ENCODE measurements at regions not wholly inside any gene's neighbourhood (a gene's known extent, or its start where the extent isn't known, plus 50 kb on each side); places are given as distances from the start of the nearest gene placed in this dataset.

- Histone ChIP-seq H4K5ac (ENCODE audit: low read depth, low read length) (no peak overlapping the region), H2BK5ac (ENCODE audit: low read depth, low read length, poor library complexity, severe bottlenecking) (no peak overlapping the region), H2BK120ac (ENCODE audit: low read depth, low read length) (no peak overlapping the region), H3K4me1 (ENCODE audit: control insufficient read depth, insufficient read depth, low read length) (peaks cover 15% of the 10 kb centered on the region), H3K23ac (ENCODE audit: low read depth, low read length) (no peak overlapping the region), H2AK5ac (ENCODE audit: low read depth, low read length) (no peak overlapping the region), H3K4ac (ENCODE audit: low read depth, low read length) (no peak overlapping the region), H3K9me1 (ENCODE audit: insufficient read depth, low read length) (peaks cover 13% of the 10 kb centered on the region; the same call in 1 of the 2 replicates), H4K20me1 (ENCODE audit: insufficient read depth, low read length) (no peaks in the 10 kb centered on the region), H3K79me1 (ENCODE audit: low read depth in 1 of 2, low read length in 2 of 2) (no peaks in the 10 kb centered on the region), H2AFZ (replicated peaks; ENCODE audit: low read length, poor library complexity) (no peak overlapping the region), H3K9ac (ENCODE audit: low read depth, low read length) (no peak overlapping the region), H3K4me2 (ENCODE audit: low read depth, low read length) (no peak overlapping the region), H4K91ac (ENCODE audit: insufficient read depth, low read depth, low read length) (no peak overlapping the region), H3K56ac (ENCODE audit: extremely low read depth, insufficient read depth, low read length) (no peak overlapping the region), H3K14ac (replicated peaks; ENCODE audit: low read depth, low read length) (no peak overlapping the region), H3K9me3 (ENCODE audit: control insufficient read depth, insufficient read depth, low read length) (no peaks in the 10 kb centered on the region), H3K18ac (ENCODE audit: low read depth, low read length) (no peak overlapping the region), H4K8ac (ENCODE audit: low read depth in 2 of 2, low read length in 2 of 2) (no peak overlapping the region), H3K36me3 (ENCODE audit: control insufficient read depth, insufficient read depth, low read length) (no peaks in the 10 kb centered on the region), H3K27me3 (ENCODE audit: control insufficient read depth, insufficient read depth, low read length) (peaks cover 1% of the 10 kb centered on the region; the same call in 1 of the 2 replicates), H3K27ac (ENCODE audit: insufficient read depth, low read length) (no peak overlapping the region), H2BK20ac (ENCODE audit: low read depth, low read length) (no peak overlapping the region), H2AK9ac (replicated peaks; ENCODE audit: low read depth, low read length, poor library complexity) (no peak overlapping the region), H2BK15ac (ENCODE audit: low read depth, low read length) (no peak overlapping the region), H3K4me3 (ENCODE audit: insufficient read depth, low read depth, low read length) (no peak overlapping the region)
- TF ChIP-seq CHD1 (IDR thresholded peaks at IDR 0.05; ENCODE audit: low read depth, low read length) = no peak
- no peak for TF ChIP-seq RCOR1 (IDR thresholded peaks at IDR 0.05; ENCODE audit: insufficient replicate concordance, low read length)
- TF ChIP-seq MXI1 (IDR thresholded peaks at IDR 0.05; ENCODE audit: borderline replicate concordance, low read depth, low read length) = no peak
- no peak for TF ChIP-seq MAZ (IDR thresholded peaks at IDR 0.05; ENCODE audit: borderline replicate concordance, low read depth, low read length)
- TF ChIP-seq CEBPB (IDR thresholded peaks at IDR 0.05; ENCODE audit: low read depth, low read length) = no peak
- no peak for TF ChIP-seq POLR2A (IDR thresholded peaks at IDR 0.05; ENCODE audit: low read depth, low read length)
- no peak for TF ChIP-seq NFE2L2 (IDR thresholded peaks at IDR 0.05; ENCODE audit: low read depth, low read length)
- no peak for TF ChIP-seq BHLHE40 (IDR thresholded peaks at IDR 0.05; ENCODE audit: low read depth, low read length)
- TF ChIP-seq FOS (IDR thresholded peaks at IDR 0.05; ENCODE audit: low read depth, low read length) = no peak
- in situ Hi-C loops (cut with MboI; ENCODE audit: low sequenced_read_pairs) (no loop called here), intact Hi-C loops (cut with micrococcal nuclease) (loop anchor here (10.0 kb wide), 1 partner anchor 100 kb away; no protein-coding TSS in a partner anchor), dilution Hi-C loops (cut with HindIII; ENCODE audit: low sequenced_read_pairs, unreplicated experiment) (no loop called here)
- ChIA-PET POLR2A (ENCODE audit: unreplicated experiment) (no interaction called here), CTCF (no interaction called here)
- DNase-seq = no peak
- no TSS peak for BruUV-seq (replicated peaks)
- WGBS, 2 experiments (ENCODE audit: extremely low coverage in 2 of 2, insufficient read length in 1 of 2) = 20% methylated on average over 1 of the region's 6 CpGs; no CpG with 5 or more reads in 1 of the 2 experiments
- no peak for ATAC-seq (ENCODE audit: low read depth)
Measured at GRCh38 chrX:68934922-68935321, 106.1 kb downstream of the EFNB1 start.

Data from IMR-90 (cell line).